Suprapubic skin (tissue), 4 donors: ENCODE measurements at regions not wholly inside any gene's neighbourhood (a gene's known extent, or its start where the extent isn't known, plus 50 kb on each side); places are given as distances from the start of the nearest gene placed in this dataset.

ENCODE experiments used
- DNase-seq, 2 donors: peaks; one replicate each; pipeline ENCODE4 v3.0.0-alpha.2; 2019; ENCODE audit warnings: low spot score in 2 of 2
- H3K27ac ChIP-seq: fragments of 200-600 bp; sonication (generic); one replicate; pipeline ENCODE4 v1.5.1; 2019
- H3K27me3 ChIP-seq: fragments of 200-600 bp; sonication (generic); one replicate; pipeline ENCODE4 v1.5.1; 2019
- H3K36me3 ChIP-seq: fragments of 200-600 bp; sonication (generic); one replicate; pipeline ENCODE4 v1.5.1; 2019
- H3K4me1 ChIP-seq: fragments of 200-600 bp; sonication (generic); one replicate; pipeline ENCODE4 v1.5.1; 2019
- H3K4me3 ChIP-seq: fragments of 200-600 bp; sonication (generic); one replicate; pipeline ENCODE4 v1.5.1; 2019; ENCODE audit warnings: mild to moderate bottlenecking
- H3K9me3 ChIP-seq: fragments of 200-600 bp; sonication (generic); one replicate; pipeline ENCODE4 v1.5.1; 2019
- CTCF ChIP-seq, 2 donors: fragments of 200-600 bp in 1 of 2; fragments of 450-650 bp in 1 of 2; sonication (generic) in 1 of 2; IDR thresholded peaks; one replicate each; pipeline ENCODE4 v1.5.1; 2016 to 2019; ENCODE audit warnings: antibody characterized with exemption in 2 of 2, mild to moderate bottlenecking in 1 of 2, moderate library complexity in 1 of 2
- EP300 ChIP-seq: sonication (generic); formaldehyde crosslinking; IDR thresholded peaks from one replicate; pipeline ENCODE4 v1.6.1; 2017; ENCODE audit warnings: antibody characterized with exemption
- POLR2A ChIP-seq, 2 donors: fragments of 450-650 bp; IDR thresholded peaks; one replicate each; pipeline ENCODE4 v1.6.1; 2017; ENCODE audit warnings: antibody characterized with exemption in 2 of 2, mild to moderate bottlenecking in 2 of 2, moderate library complexity in 2 of 2
- POLR2AphosphoS5 ChIP-seq, 3 donors: sonication (generic); formaldehyde crosslinking; IDR thresholded peaks; one replicate each; pipeline ENCODE4 v1.6.1; 2017; ENCODE audit warnings: antibody characterized with exemption in 3 of 3
- WGBS: methylation state at CpG from one replicate; pipeline ENCODE4 v1.1.5; 2018; 5-methylcytosine and 5-hydroxymethylcytosine counted together

- WGBS, result 78% methylated on average over 5 of the region's 5 CpGs
- no peaks in the 10 kb centered on the region for H3K4me1 ChIP-seq
Observed at GRCh38 chr20:5442101-5442500, 125.3 kb upstream of the PROKR2 start.

GRCh38 chr20:5434116-5434515 lies 117.4 kb upstream of the PROKR2 start:
- Histone ChIP-seq H3K9me3 (no peaks in the 10 kb centered on the region), H3K4me1 (no peaks in the 10 kb centered on the region), H3K27ac (no peak overlapping the region), H3K4me3 (no peak overlapping the region), H3K27me3 (no peaks in the 10 kb centered on the region), H3K36me3 (no peaks in the 10 kb centered on the region)
- 88% methylated on average over 4 of the region's 4 CpGs for WGBS
- no peak for DNase-seq
- TF ChIP-seq CTCF (IDR thresholded peaks at IDR 0.05) (no peak), POLR2AphosphoS5 (IDR thresholded peaks at IDR 0.05) (no peak)

More at GRCh38 chr20:5442101-5442500, 125.3 kb upstream of the PROKR2 start:
- Histone ChIP-seq H3K27me3 (peaks cover 10% of the 10 kb centered on the region), H3K36me3 (no peaks in the 10 kb centered on the region), H3K27ac (no peak overlapping the region), H3K9me3 (no peaks in the 10 kb centered on the region), H3K4me3 (no peak overlapping the region)
- no peak for TF ChIP-seq POLR2AphosphoS5 (IDR thresholded peaks at IDR 0.05)
- no peak for TF ChIP-seq CTCF (IDR thresholded peaks at IDR 0.05)
- TF ChIP-seq EP300, result no peak
- TF ChIP-seq POLR2A (IDR thresholded peaks at IDR 0.05), result no peak
- no peak for DNase-seq

- Histone ChIP-seq H3K4me1 (no peaks in the 10 kb centered on the region), H3K27me3 (no peaks in the 10 kb centered on the region), H3K36me3 (no peaks in the 10 kb centered on the region), H3K4me3 (no peak overlapping the region), H3K27ac (no peak overlapping the region), H3K9me3 (no peaks in the 10 kb centered on the region)
- TF ChIP-seq CTCF (IDR thresholded peaks at IDR 0.05), result no peak
- no peak for TF ChIP-seq POLR2AphosphoS5 (IDR thresholded peaks at IDR 0.05)
- no peak for TF ChIP-seq POLR2A (IDR thresholded peaks at IDR 0.05)
- no peak for TF ChIP-seq EP300
- no peak for DNase-seq
- WGBS, result 61% methylated on average over 3 of the region's 3 CpGs
Observed at GRCh38 chr20:5433352-5433751, 116.6 kb upstream of the PROKR2 start.

GRCh38 chr20:5432030-5432429 lies 115.3 kb upstream of the PROKR2 start:
- no peaks in the 10 kb centered on the region for H3K27me3 ChIP-seq
- H3K4me1 ChIP-seq, result no peaks in the 10 kb centered on the region
- no peak for DNase-seq
- H3K27ac ChIP-seq, result no peak overlapping the region
- no peaks in the 10 kb centered on the region for H3K36me3 ChIP-seq
- no peak for TF ChIP-seq POLR2A (IDR thresholded peaks at IDR 0.05)
- TF ChIP-seq CTCF (IDR thresholded peaks at IDR 0.05), result no peak
- TF ChIP-seq POLR2AphosphoS5 (IDR thresholded peaks at IDR 0.05), result no peak
- no peak for TF ChIP-seq EP300
- H3K9me3 ChIP-seq, result no peaks in the 10 kb centered on the region
- WGBS, result 90% methylated on average over 15 of the region's 15 CpGs
- H3K4me3 ChIP-seq, result no peak overlapping the region

GRCh38 chr20:5430670-5431069 lies 113.9 kb upstream of the PROKR2 start:
- no peak for TF ChIP-seq POLR2AphosphoS5 (IDR thresholded peaks at IDR 0.05)
- TF ChIP-seq CTCF (IDR thresholded peaks at IDR 0.05), result no peak
- TF ChIP-seq POLR2A (IDR thresholded peaks at IDR 0.05), result no peak
- TF ChIP-seq EP300, result no peak
- Histone ChIP-seq H3K4me1 (no peaks in the 10 kb centered on the region), H3K4me3 (no peak overlapping the region), H3K27ac (no peak overlapping the region), H3K9me3 (no peaks in the 10 kb centered on the region), H3K36me3 (no peaks in the 10 kb centered on the region), H3K27me3 (no peaks in the 10 kb centered on the region)
- WGBS, result 26% methylated on average over 2 of the region's 2 CpGs
- no peak for DNase-seq
